GM12878 (cell line): ENCODE measurements at regions not wholly inside any gene's neighbourhood (a gene's known extent, or its start where the extent isn't known, plus 50 kb on each side); places are given as distances from the start of the nearest gene placed in this dataset.

Source experiments
- ATAC-seq: fragments of 200-7000 bp; cut with Tn5 transposase; 3 replicates; pipeline ENCODE4 v1.9.1; 2020; ENCODE audit warnings: mild to moderate bottlenecking, moderate library complexity
- BruUV-seq: library from RNA; stranded (reverse); fragments of 400-500 nt; replicated peaks from 2 replicates; lab custom pipeline; 2021; lab: Mats Ljungman, UMichigan
- CTCF ChIA-PET: fragments of 300-600 bp; sonication (Branson Sonifier 250); formaldehyde crosslinking; extraction: SDS; loops from one replicate; lab custom pipeline; 2021; ENCODE audit warnings: inconsistent platforms; lab: Yijun Ruan, JAX
- POLR2A ChIA-PET: fragments of 350-600 bp; formaldehyde crosslinking; extraction: SDS; loops from one replicate; lab custom pipeline; 2021; ENCODE audit warnings: inconsistent platforms; lab: Charles Lee
- RAD21 ChIA-PET: fragments of 300-600 bp; sonication (Branson Sonifier 250); formaldehyde crosslinking; loops from one replicate; lab custom pipeline; 2023; ENCODE audit warnings: antibody characterized with exemption; ENCODE audit not compliant: unreplicated experiment; lab: Charles Lee
- SMC1A ChIA-PET: fragments of 300-600 bp; sonication (Branson Sonifier 250); formaldehyde crosslinking; loops from one replicate; lab custom pipeline; 2023; ENCODE audit not compliant: unreplicated experiment, uncharacterized antibody; lab: Charles Lee
- DNase-seq: peaks from one replicate; pipeline ENCODE4 v3.0.0-alpha.2; 2011; ENCODE audit warnings: low read depth, low spot score
- FAIRE-seq: peaks from 3 replicates; lab custom pipeline; 2011; peaks lifted over from hg19 to GRCh38; lab: Jason Lieb, UNC
- H2AFZ ChIP-seq: 2 replicates; pipeline ENCODE4 v1.6.0; 2011; ENCODE audit warnings: low read depth, low read length, control low read depth; ENCODE audit not compliant: control insufficient read depth
- H3K27ac ChIP-seq: 2 replicates; pipeline ENCODE4 v1.5.1; 2011; ENCODE audit warnings: control low read depth; ENCODE audit not compliant: control insufficient read depth, insufficient read depth
- H3K27me3 ChIP-seq, 2 experiments: replicated peaks in 1 of 2; 2 replicates each; pipeline versions ENCODE4 v1.6.0 to v1.6.1; 2011; ENCODE audit warnings: low read length in 1 of 2; ENCODE audit not compliant: control insufficient read depth in 2 of 2, insufficient read depth in 2 of 2
- H3K36me3 ChIP-seq, 2 experiments: 2 replicates each; pipeline ENCODE4 v1.5.1; 2011; ENCODE audit warnings: low read length in 1 of 2; ENCODE audit not compliant: control insufficient read depth in 2 of 2, insufficient read depth in 2 of 2
- H3K4me1 ChIP-seq: 2 replicates; pipeline ENCODE4 v1.6.1; 2011; ENCODE audit warnings: mild to moderate bottlenecking, low read length, moderate library complexity, mixed read lengths; ENCODE audit not compliant: control insufficient read depth, insufficient read depth
- H3K4me2 ChIP-seq: 2 replicates; pipeline ENCODE4 v1.6.0; 2011; ENCODE audit warnings: control low read depth; ENCODE audit not compliant: control insufficient read depth, insufficient read depth
- H3K4me3 ChIP-seq: fragments of 200-600 bp; sonication (generic); 2 replicates; pipeline ENCODE4 v1.5.1; 2016
- H3K79me2 ChIP-seq: 2 replicates; pipeline ENCODE4 v1.6.0; 2011; ENCODE audit warnings: low read length; ENCODE audit not compliant: control insufficient read depth, insufficient read depth
- H3K9ac ChIP-seq: 2 replicates; pipeline ENCODE4 v1.8.0; 2011; ENCODE audit warnings: low read length, control low read depth, mixed read lengths; ENCODE audit not compliant: control insufficient read depth, insufficient read depth
- H3K9me3 ChIP-seq: replicated peaks from 3 replicates; pipeline ENCODE4 v1.5.1; 2011; ENCODE audit warnings: mild to moderate bottlenecking, low read length; ENCODE audit not compliant: control insufficient read depth, insufficient read depth
- H4K20me1 ChIP-seq: 2 replicates; pipeline ENCODE4 v1.6.0; 2011; ENCODE audit not compliant: control insufficient read depth, insufficient read depth
- ESRRA ChIP-seq: IDR thresholded peaks from 2 replicates; pipeline ENCODE4 v1.6.1; 2012; ENCODE audit warnings: mild to moderate bottlenecking, low read length, improper control_type of control experiment
- MTA2 ChIP-seq: fragments of 450-650 bp; IDR thresholded peaks from 2 replicates; pipeline ENCODE4 v1.6.1; 2016; ENCODE audit warnings: low read depth, mild to moderate bottlenecking, moderate library complexity
- NR2C1 ChIP-seq: fragments of 450-650 bp; IDR thresholded peaks from 2 replicates; pipeline ENCODE4 v1.6.1; 2017; ENCODE audit warnings: antibody characterized with exemption, mild to moderate bottlenecking, moderate library complexity
- NRF1 ChIP-seq: conservative IDR thresholded peaks from 2 replicates; pipeline ENCODE4 v1.6.1; 2011; ENCODE audit warnings: mild to moderate bottlenecking, low read depth, low read length, improper control_type of control experiment
- ZSCAN29 ChIP-seq: fragments of 450-650 bp; IDR thresholded peaks from 2 replicates; pipeline ENCODE4 v1.6.1; 2017; ENCODE audit warnings: mild to moderate bottlenecking, moderate library complexity
- WGBS: methylation state at CpG from one replicate; pipeline ENCODE4 v1.1.6; 2016; ENCODE audit warnings: low lambda C conversion rate; ENCODE audit not compliant: insufficient replicate concordance, insufficient coverage; ENCODE audit errors: missing lambda C conversion rate; 5-methylcytosine and 5-hydroxymethylcytosine counted together
- in situ Hi-C: fragments of 300-500 bp; cut with MboI; formaldehyde crosslinking; loops from 9 replicates; pipeline ENCODE4 v1.14.3; 2018; ENCODE audit warnings: mixed read lengths
- intact Hi-C: fragments of 100-400 bp; cut with micrococcal nuclease; formaldehyde crosslinking; loops from one replicate; pipeline ENCODE4 v1.14.2; 2022; ENCODE audit not compliant: unreplicated experiment
- TF ChIP-seq, protein P1 (sequence below): fragments of 450-650 bp; IDR thresholded peaks from 2 replicates; pipeline ENCODE4 v1.6.1; 2017; ENCODE audit warnings: mild to moderate bottlenecking, moderate library complexity

DNA sequence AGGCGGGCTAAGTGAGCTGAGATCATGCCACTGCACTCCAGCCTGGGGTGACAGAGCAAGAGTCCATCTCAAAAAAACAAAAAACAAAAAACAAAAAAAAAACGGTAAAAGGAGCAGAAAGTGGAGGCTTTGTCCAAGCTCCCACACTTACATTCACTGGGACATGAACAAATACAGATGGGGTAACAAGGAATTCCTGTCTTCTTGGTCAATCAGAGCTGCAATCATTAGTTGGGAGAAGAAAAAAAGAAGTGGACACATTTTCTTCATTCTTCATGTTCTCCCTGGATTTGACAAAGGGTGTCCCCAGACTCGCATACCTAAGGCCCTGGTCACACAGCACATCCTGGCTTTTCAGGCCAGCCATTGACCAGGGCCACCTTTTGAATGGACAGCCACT is 124.6 kb downstream of the SOCS6 start (continued):
- TF ChIP-seq, protein P1, sequence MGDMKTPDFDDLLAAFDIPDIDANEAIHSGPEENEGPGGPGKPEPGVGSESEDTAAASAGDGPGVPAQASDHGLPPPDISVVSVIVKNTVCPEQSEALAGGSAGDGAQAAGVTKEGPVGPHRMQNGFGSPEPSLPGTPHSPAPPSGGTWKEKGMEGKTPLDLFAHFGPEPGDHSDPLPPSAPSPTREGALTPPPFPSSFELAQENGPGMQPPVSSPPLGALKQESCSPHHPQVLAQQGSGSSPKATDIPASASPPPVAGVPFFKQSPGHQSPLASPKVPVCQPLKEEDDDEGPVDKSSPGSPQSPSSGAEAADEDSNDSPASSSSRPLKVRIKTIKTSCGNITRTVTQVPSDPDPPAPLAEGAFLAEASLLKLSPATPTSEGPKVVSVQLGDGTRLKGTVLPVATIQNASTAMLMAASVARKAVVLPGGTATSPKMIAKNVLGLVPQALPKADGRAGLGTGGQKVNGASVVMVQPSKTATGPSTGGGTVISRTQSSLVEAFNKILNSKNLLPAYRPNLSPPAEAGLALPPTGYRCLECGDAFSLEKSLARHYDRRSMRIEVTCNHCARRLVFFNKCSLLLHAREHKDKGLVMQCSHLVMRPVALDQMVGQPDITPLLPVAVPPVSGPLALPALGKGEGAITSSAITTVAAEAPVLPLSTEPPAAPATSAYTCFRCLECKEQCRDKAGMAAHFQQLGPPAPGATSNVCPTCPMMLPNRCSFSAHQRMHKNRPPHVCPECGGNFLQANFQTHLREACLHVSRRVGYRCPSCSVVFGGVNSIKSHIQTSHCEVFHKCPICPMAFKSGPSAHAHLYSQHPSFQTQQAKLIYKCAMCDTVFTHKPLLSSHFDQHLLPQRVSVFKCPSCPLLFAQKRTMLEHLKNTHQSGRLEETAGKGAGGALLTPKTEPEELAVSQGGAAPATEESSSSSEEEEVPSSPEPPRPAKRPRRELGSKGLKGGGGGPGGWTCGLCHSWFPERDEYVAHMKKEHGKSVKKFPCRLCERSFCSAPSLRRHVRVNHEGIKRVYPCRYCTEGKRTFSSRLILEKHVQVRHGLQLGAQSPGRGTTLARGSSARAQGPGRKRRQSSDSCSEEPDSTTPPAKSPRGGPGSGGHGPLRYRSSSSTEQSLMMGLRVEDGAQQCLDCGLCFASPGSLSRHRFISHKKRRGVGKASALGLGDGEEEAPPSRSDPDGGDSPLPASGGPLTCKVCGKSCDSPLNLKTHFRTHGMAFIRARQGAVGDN, result no peak
- TF ChIP-seq ZSCAN29 (no peak), ESRRA (no peak)
- TF ChIP-seq, all 136 proteins: peak for 0

DNA sequence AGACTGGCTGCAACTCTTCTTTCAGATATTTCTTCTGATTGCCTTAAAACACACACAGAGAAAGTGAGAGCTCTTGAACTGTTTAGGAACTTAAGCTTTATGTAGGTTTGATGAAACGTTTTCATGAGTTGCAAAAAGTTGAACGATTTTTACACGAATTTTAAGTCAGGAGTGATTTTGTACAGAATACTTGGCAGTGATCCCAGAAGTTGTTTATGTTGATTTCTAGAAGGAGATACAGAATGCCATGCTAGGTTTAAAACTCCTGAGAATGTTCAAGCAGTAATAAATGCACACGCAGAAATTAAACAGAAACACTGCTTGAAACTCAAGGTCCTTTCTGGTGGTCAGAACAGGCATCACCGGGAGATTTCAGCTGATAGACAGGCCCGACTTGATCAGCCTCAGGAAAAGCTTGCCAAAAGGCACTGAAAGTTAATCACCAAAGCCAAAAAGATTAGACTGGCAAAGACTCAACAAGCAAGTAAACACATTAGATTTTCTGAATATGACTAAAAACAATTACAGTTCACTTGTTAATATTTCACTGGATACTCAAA is 123.1 kb downstream of the SOCS6 start:
- H3K27me3 ChIP-seq, result peaks cover 3% of the 10 kb centered on the region in 2 experiments; a peak in 2 of 4 replicates
- BruUV-seq, result no TSS peak
- no peaks in the 10 kb centered on the region for H3K4me1 ChIP-seq
- H3K36me3 ChIP-seq, result no peaks in the 10 kb centered on the region
- TF ChIP-seq NR2C1 (no peak), MTA2 (no peak), NRF1 (no peak)
- 57% methylated on average over 6 of the region's 6 CpGs for WGBS
- intact Hi-C loops, result no loop called here
- ATAC-seq (no peak), FAIRE-seq (no peak), DNase-seq (no peak)
- no peaks in the 10 kb centered on the region for H4K20me1 ChIP-seq
- no peak overlapping the region for H3K4me3 ChIP-seq
- no peak overlapping the region for H3K9ac ChIP-seq
- no peaks in the 10 kb centered on the region for H3K79me2 ChIP-seq
- ChIA-PET SMC1A (no interaction called here), CTCF (interaction anchor here (0.6 to 1.7 kb wide), 3 partner anchors 22 to 1058 kb away, joined by 3 to 4 read pairs (median 3); no protein-coding TSS in a partner anchor), POLR2A (no interaction called here), RAD21 (no interaction called here)
- H3K9me3 ChIP-seq, result no peaks in the 10 kb centered on the region
- no peak overlapping the region for H3K27ac ChIP-seq
- in situ Hi-C loops, result no loop called here
- no peak overlapping the region for H2AFZ ChIP-seq
- H3K4me2 ChIP-seq, result no peak overlapping the region
